ENCODE measurements at regions not wholly inside any gene's neighbourhood (a gene's known extent, or its start where the extent isn't known, plus 50 kb on each side); places are given as distances from the start of the nearest gene placed in this dataset.

DNA sequence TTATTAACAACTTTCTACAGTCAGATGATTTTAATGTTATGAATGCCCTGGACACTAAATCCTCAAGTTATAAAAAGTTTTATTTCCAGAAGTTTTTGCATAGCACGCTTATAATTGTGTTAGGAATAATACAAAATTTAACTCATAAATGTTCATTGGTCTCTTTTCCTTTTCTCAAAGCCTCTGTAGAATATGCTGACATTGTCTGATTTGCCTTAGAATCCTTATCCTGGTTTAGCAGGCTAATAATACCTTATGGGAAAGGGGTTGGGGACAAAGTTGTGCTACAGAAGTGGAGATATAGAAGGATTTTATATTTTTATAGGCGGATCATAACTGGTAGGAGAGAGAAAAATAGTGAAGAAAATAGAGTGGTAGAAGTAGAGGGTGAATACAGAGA lies 1739.6 kb downstream of the OLFM4 start:
- Histone ChIP-seq H3K27me3 (ENCODE audit: control insufficient read depth, insufficient read depth, low read length) (no peaks in the 10 kb centered on the region), H3K27ac (ENCODE audit: low read depth, low read length) (no peak overlapping the region), H3K9me3 (ENCODE audit: control insufficient read depth, insufficient read depth, low read length) (peaks cover 5% of the 10 kb centered on the region), H3K4me3 (ENCODE audit: low read depth, low read length) (no peak overlapping the region)
- CTCF ChIA-PET = no interaction called here
- POLR2A ChIA-PET = no interaction called here
- DNase-seq (ENCODE audit: low read depth, low spot score) = no peak
- TF ChIP-seq, protein P1, sequence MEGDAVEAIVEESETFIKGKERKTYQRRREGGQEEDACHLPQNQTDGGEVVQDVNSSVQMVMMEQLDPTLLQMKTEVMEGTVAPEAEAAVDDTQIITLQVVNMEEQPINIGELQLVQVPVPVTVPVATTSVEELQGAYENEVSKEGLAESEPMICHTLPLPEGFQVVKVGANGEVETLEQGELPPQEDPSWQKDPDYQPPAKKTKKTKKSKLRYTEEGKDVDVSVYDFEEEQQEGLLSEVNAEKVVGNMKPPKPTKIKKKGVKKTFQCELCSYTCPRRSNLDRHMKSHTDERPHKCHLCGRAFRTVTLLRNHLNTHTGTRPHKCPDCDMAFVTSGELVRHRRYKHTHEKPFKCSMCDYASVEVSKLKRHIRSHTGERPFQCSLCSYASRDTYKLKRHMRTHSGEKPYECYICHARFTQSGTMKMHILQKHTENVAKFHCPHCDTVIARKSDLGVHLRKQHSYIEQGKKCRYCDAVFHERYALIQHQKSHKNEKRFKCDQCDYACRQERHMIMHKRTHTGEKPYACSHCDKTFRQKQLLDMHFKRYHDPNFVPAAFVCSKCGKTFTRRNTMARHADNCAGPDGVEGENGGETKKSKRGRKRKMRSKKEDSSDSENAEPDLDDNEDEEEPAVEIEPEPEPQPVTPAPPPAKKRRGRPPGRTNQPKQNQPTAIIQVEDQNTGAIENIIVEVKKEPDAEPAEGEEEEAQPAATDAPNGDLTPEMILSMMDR (IDR thresholded peaks at IDR 0.05; ENCODE audit: low read depth, low read length) = no peak

DNA sequence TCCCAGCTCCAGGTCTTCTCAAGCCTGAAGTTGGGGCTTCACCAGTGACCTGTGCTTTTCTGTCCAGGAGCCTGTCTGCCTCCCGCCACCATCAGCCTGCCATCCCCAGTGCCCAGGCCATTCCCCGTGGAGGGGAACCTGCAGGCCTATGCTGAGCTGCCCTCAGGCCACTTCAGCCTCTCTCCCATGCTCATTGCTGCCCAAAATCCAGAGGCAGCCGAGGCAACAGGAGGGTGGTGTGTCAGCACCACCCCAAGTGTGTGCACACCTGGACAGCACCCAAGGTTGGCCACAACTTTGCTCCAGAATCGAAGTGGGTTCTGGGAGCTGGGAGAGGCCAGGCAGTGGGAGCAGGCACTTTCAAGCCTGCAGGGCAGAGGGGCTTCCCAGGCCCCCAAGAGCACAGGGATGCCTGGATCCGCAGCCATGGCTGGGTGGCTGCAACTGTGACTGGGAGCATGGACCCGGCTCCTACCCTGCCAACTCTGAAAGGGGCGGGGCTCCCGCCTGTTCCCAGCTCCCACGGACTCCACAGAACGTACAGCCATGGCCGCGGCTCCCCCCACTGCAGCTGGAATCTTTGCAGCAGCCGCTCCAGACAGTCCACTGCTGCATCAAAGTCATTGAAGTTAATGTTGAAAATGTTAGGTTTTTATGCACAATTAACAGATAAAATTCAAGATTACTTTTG lies 1747.0 kb downstream of the OLFM4 start:
- Histone ChIP-seq H3K27ac (ENCODE audit: low read depth, low read length) (no peak overlapping the region), H3K9me3 (ENCODE audit: control insufficient read depth, insufficient read depth, low read length) (peaks cover 15% of the 10 kb centered on the region), H3K4me3 (ENCODE audit: low read depth, low read length) (no peak overlapping the region), H3K27me3 (ENCODE audit: control insufficient read depth, insufficient read depth, low read length) (no peaks in the 10 kb centered on the region)
- TF ChIP-seq, protein P1 (IDR thresholded peaks at IDR 0.05; ENCODE audit: low read depth, low read length) = no peak
- CTCF ChIA-PET = no interaction called here
- POLR2A ChIA-PET = no interaction called here
- no peak for DNase-seq (ENCODE audit: low read depth, low spot score)

DNA sequence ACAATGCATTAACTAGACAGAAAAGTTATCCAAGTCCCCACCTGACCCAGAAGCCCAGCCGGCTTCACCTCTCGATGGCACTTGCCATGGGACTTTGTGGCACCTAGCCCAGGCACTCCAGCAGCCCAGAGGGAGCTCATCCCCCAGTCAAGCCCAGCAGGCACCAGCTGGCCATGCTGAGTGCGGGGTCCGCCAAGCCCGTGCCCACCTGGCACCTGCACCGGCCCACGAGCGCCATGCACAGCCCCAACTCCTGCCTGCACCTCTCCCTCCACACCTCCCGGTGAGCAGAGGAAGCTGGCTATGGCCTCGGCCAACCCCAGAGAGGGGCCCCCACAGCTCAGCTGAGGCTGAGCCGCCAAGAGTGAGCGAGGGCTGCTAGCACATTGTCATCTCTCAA lies 1759.1 kb downstream of the OLFM4 start:
- H3K27me3 ChIP-seq (ENCODE audit: control insufficient read depth, insufficient read depth, low read length) = no peaks in the 10 kb centered on the region
- no peak overlapping the region for H3K4me3 ChIP-seq (ENCODE audit: low read depth, low read length)
- TF ChIP-seq, protein P1 (IDR thresholded peaks at IDR 0.05; ENCODE audit: low read depth, low read length) = no peak
- H3K27ac ChIP-seq (ENCODE audit: low read depth, low read length) = no peak overlapping the region
- CTCF ChIA-PET = no interaction called here
- no peak for DNase-seq (ENCODE audit: low read depth, low spot score)
- POLR2A ChIA-PET = no interaction called here
- H3K9me3 ChIP-seq (ENCODE audit: control insufficient read depth, insufficient read depth, low read length) = peaks cover 27% of the 10 kb centered on the region

DNA sequence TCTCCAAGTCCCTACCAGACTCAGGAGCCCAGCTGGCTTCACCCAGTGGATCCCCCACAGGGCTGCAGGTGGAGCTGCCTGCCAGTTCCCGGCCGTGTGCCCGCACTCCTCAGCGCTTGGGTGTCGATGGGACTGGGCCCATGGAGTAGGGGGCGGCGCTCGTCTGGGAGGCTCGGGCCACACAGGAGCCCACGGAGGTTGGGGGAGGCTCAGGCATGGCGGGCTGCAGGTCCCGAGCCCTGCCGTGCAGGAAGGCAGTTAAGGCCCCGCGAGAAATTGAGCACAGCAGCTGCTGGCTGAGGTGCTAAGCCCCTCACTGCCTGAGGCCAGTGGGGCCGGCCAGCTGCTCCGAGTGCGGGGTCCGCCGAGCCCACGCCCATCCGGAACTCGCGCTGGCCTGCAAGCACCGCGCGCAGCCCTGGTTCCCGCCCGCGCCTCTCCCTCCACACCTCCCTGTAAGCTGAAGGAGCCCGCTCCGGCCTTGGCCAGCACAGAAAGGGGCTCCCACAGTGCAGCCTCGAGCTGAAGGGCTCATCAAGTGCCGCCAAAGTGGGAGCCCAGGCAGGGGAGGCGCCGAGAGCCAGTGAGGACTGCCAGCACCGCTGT lies 1771.1 kb downstream of the OLFM4 start:
- POLR2A ChIA-PET = no interaction called here
- TF ChIP-seq, protein P1 (IDR thresholded peaks at IDR 0.05; ENCODE audit: low read depth, low read length) = no peak
- CTCF ChIA-PET = no interaction called here
- no peaks in the 10 kb centered on the region for H3K27me3 ChIP-seq (ENCODE audit: control insufficient read depth, insufficient read depth, low read length)
- no peak for DNase-seq (ENCODE audit: low read depth, low spot score)
- H3K4me3 ChIP-seq (ENCODE audit: low read depth, low read length) = no peak overlapping the region
- peaks cover 11% of the 10 kb centered on the region for H3K9me3 ChIP-seq (ENCODE audit: control insufficient read depth, insufficient read depth, low read length)
- H3K27ac ChIP-seq (ENCODE audit: low read depth, low read length) = no peak overlapping the region

DNA sequence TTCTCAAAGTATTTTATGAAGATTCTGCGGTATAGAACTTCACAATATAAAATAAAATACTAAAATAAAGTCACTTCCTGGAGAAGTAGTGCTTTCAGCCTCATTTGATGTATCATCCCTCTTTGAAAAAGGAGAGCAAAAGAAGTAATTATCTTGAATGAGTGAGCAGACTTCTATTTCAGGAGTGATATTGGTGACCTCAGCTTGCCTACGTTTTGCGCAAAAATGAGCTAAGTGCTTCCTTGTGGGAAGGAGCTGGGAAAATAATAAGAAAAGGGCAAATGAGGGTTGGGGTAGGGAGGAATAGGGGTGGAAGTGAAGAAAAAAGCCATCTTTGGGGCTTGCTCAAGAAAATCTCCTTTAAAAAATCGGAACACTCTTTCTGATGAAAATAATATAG lies 1773.6 kb downstream of the OLFM4 start:
- Histone ChIP-seq H3K4me3 (ENCODE audit: low read depth, low read length) (no peak overlapping the region), H3K9me3 (ENCODE audit: control insufficient read depth, insufficient read depth, low read length) (peaks cover 11% of the 10 kb centered on the region), H3K27me3 (ENCODE audit: control insufficient read depth, insufficient read depth, low read length) (no peaks in the 10 kb centered on the region), H3K27ac (ENCODE audit: low read depth, low read length) (no peak overlapping the region)
- DNase-seq (ENCODE audit: low read depth, low spot score) = no peak
- ChIA-PET POLR2A (no interaction called here), CTCF (no interaction called here)
- TF ChIP-seq, protein P1 (IDR thresholded peaks at IDR 0.05; ENCODE audit: low read depth, low read length) = no peak

All from AG04450 (cell line).